ENCODE measurements at regions not wholly inside any gene's neighbourhood (a gene's known extent, or its start where the extent isn't known, plus 50 kb on each side); places are given as distances from the start of the nearest gene placed in this dataset.

DNA sequence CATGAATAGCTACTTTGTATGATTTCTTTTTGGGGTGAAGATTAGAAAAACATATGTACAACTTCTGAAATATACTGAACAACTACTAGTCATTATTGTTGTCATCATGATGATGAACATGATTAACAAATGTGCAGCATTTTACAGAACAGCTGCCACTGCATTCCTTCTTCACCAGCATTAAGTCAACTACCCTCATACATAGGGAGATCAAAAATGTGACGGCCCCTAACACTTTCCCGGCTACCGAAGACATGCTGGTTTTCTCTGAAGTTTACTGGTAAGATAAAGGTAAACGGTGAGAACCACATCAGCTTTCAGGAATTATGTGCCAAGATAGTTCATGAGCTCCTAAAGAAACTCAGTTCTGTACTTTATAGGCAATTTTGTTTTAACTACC is 121.0 kb upstream of the LRATD1 start:
- TF ChIP-seq POLR2AphosphoS5 (IDR thresholded peaks at IDR 0.05) (no peak), EP300 (IDR thresholded peaks at IDR 0.05) (no peak)
